H9 (cell line): ENCODE measurements at regions not wholly inside any gene's neighbourhood (a gene's known extent, or its start where the extent isn't known, plus 50 kb on each side); places are given as distances from the start of the nearest gene placed in this dataset.

Experiments used
- DNase-seq: peaks from one replicate; pipeline ENCODE4 v3.0.0-alpha.2; 2017
- H2AFZ ChIP-seq: one replicate; pipeline ENCODE4 v1.6.1; 2013; ENCODE audit warnings: mild to moderate bottlenecking, low read length, control low read depth, moderate library complexity
- H2AK5ac ChIP-seq: 2 replicates; pipeline ENCODE4 v1.6.1; 2013; ENCODE audit warnings: low read length, control low read depth, mixed read lengths; ENCODE audit not compliant: insufficient read length
- H2BK120ac ChIP-seq: one replicate; pipeline ENCODE4 v1.6.1; 2013; ENCODE audit warnings: low read depth, mild to moderate bottlenecking, low read length, control low read depth, inconsistent platforms; ENCODE audit not compliant: poor library complexity, severe bottlenecking
- H2BK12ac ChIP-seq: 2 replicates; pipeline ENCODE4 v1.6.1; 2013; ENCODE audit warnings: low read length, control low read depth, mixed read lengths, low read depth; ENCODE audit not compliant: insufficient read length
- H2BK15ac ChIP-seq: 2 replicates; pipeline ENCODE4 v1.6.1; 2013; ENCODE audit warnings: low read depth, low read length, control low read depth
- H2BK20ac ChIP-seq: one replicate; pipeline ENCODE4 v1.6.1; 2013; ENCODE audit warnings: low read depth, mild to moderate bottlenecking, low read length, control low read depth, inconsistent platforms; ENCODE audit not compliant: poor library complexity, severe bottlenecking
- H2BK5ac ChIP-seq: 2 replicates; pipeline ENCODE4 v1.6.1; 2013; ENCODE audit warnings: low read length, control low read depth, mixed read lengths; ENCODE audit not compliant: insufficient read length
- H3K14ac ChIP-seq: 2 replicates; pipeline ENCODE4 v1.6.1; 2013; ENCODE audit warnings: low read length, control low read depth; ENCODE audit not compliant: insufficient read depth
- H3K18ac ChIP-seq: 2 replicates; pipeline ENCODE4 v1.6.1; 2013; ENCODE audit warnings: low read depth, mild to moderate bottlenecking, mixed read lengths, low read length, control low read depth; ENCODE audit not compliant: insufficient read length
- H3K23ac ChIP-seq: 2 replicates; pipeline ENCODE4 v1.6.1; 2013; ENCODE audit warnings: low read length, control low read depth, mixed read lengths, low read depth; ENCODE audit not compliant: insufficient read length
- H3K23me2 ChIP-seq: 2 replicates; pipeline ENCODE4 v1.6.1; 2013; ENCODE audit warnings: low read depth, mild to moderate bottlenecking, mixed read lengths, low read length, control low read depth; ENCODE audit not compliant: insufficient read length, poor library complexity, severe bottlenecking
- H3K27ac ChIP-seq: 2 replicates; pipeline ENCODE4 v1.5.1; 2013; ENCODE audit warnings: low read length, control low read depth, mixed read lengths, low read depth; ENCODE audit not compliant: insufficient read length
- H3K27me3 ChIP-seq: 2 replicates; pipeline ENCODE4 v1.6.1; 2013; ENCODE audit warnings: low read length, control low read depth, inconsistent platforms; ENCODE audit not compliant: insufficient read depth
- H3K4ac ChIP-seq: 2 replicates; pipeline ENCODE4 v1.6.1; 2013; ENCODE audit warnings: low read depth, mild to moderate bottlenecking, control low read depth, inconsistent platforms, low read length, moderate library complexity
- H3K4me1 ChIP-seq: 2 replicates; pipeline ENCODE4 v1.6.1; 2013; ENCODE audit warnings: low read length, control low read depth, inconsistent platforms; ENCODE audit not compliant: insufficient read depth
- H3K4me2 ChIP-seq: 2 replicates; pipeline ENCODE4 v1.6.1; 2013; ENCODE audit warnings: low read length, control low read depth, mixed read lengths; ENCODE audit not compliant: insufficient read length, insufficient read depth
- H3K56ac ChIP-seq: 2 replicates; pipeline ENCODE4 v1.6.1; 2013; ENCODE audit warnings: low read depth, mild to moderate bottlenecking, mixed read lengths, low read length, control low read depth; ENCODE audit not compliant: insufficient read length
- H3K79me1 ChIP-seq: 2 replicates; pipeline ENCODE4 v1.6.1; 2013; ENCODE audit warnings: low read depth, mild to moderate bottlenecking, moderate library complexity, low read length, control low read depth, inconsistent platforms; ENCODE audit not compliant: insufficient read depth, poor library complexity, severe bottlenecking
- H3K79me2 ChIP-seq: 2 replicates; pipeline ENCODE4 v1.6.1; 2013; ENCODE audit warnings: low read length, control low read depth, inconsistent platforms; ENCODE audit not compliant: insufficient read depth
- H3K9ac ChIP-seq: 2 replicates; pipeline ENCODE4 v1.6.1; 2013; ENCODE audit warnings: low read length, control low read depth, mixed read lengths; ENCODE audit not compliant: insufficient read length; ENCODE audit errors: extremely low read depth
- H3K9me3 ChIP-seq: one replicate; pipeline ENCODE4 v1.6.1; 2013; ENCODE audit warnings: low read depth, low read length, inconsistent platforms; ENCODE audit not compliant: control insufficient read depth
- H3T11ph ChIP-seq: one replicate; pipeline ENCODE4 v1.6.1; 2013; ENCODE audit warnings: mild to moderate bottlenecking, low read length, control low read depth, inconsistent platforms
- H4K20me1 ChIP-seq: one replicate; pipeline ENCODE4 v1.6.1; 2013; ENCODE audit not compliant: control insufficient read depth, insufficient read length, insufficient read depth
- H4K5ac ChIP-seq: 2 replicates; pipeline ENCODE4 v1.6.1; 2013; ENCODE audit warnings: low read depth, mild to moderate bottlenecking, mixed read lengths, low read length, control low read depth; ENCODE audit not compliant: insufficient read length
- H4K8ac ChIP-seq: replicated peaks from 2 replicates; pipeline ENCODE4 v1.6.1; 2013; ENCODE audit warnings: low read length, control low read depth, mixed read lengths, low read depth; ENCODE audit not compliant: insufficient read length
- H4K91ac ChIP-seq: 2 replicates; pipeline ENCODE4 v1.6.1; 2013; ENCODE audit warnings: low read depth, mild to moderate bottlenecking, moderate library complexity, mixed read lengths, low read length, control low read depth; ENCODE audit not compliant: insufficient read length
- H3K27ac Mint-ChIP-seq, 3 experiments: 2 replicates in 2 of 3; 3 replicates in 1 of 3; pipeline ENCODE4 v1.8.0; 2020 to 2021; ENCODE audit warnings: mixed read lengths in 3 of 3, mild to moderate bottlenecking in 1 of 3, moderate library complexity in 1 of 3
- H3K27me3 Mint-ChIP-seq: 2 replicates; pipeline ENCODE4 v1.8.0; 2021; ENCODE audit warnings: low read depth, mild to moderate bottlenecking, moderate library complexity, mixed read lengths
- H3K36me3 Mint-ChIP-seq, 3 experiments: 2 replicates in 2 of 3; 3 replicates in 1 of 3; pipeline ENCODE4 v1.8.0; 2020 to 2021; ENCODE audit warnings: low read depth in 3 of 3, mixed read lengths in 3 of 3; ENCODE audit not compliant: insufficient read depth in 1 of 3
- H3K4me1 Mint-ChIP-seq, 2 experiments: 2 replicates each; pipeline ENCODE4 v1.8.0; 2020; ENCODE audit warnings: mixed read lengths in 2 of 2
- H3K4me3 Mint-ChIP-seq, 2 experiments: 2 replicates in 1 of 2; 3 replicates in 1 of 2; pipeline ENCODE4 v1.8.0; 2020 to 2021; ENCODE audit warnings: mild to moderate bottlenecking in 2 of 2, mixed read lengths in 2 of 2, moderate library complexity in 1 of 2
- H3K9me3 Mint-ChIP-seq, 2 experiments: 2 replicates in 1 of 2; 3 replicates in 1 of 2; pipeline ENCODE4 v1.8.0; 2020; ENCODE audit warnings: mild to moderate bottlenecking in 2 of 2, mixed read lengths in 2 of 2, moderate library complexity in 1 of 2
- CTCF ChIP-seq: fragments of 200-600 bp; sonication (generic); conservative IDR thresholded peaks from 3 replicates; pipeline ENCODE4 v1.8.0; 2021; ENCODE audit warnings: antibody characterized with exemption, mild to moderate bottlenecking
- WGBS: extraction: QIAGEN DNeasy Blood & Tissue Kit; methylation state at CpG from one replicate; pipeline ENCODE4 v1.1.7; 2013; ENCODE audit warnings: missing lambda C conversion rate, low lambda C conversion rate, mixed read lengths; ENCODE audit not compliant: insufficient read length; ENCODE audit errors: extremely low coverage; 5-methylcytosine and 5-hydroxymethylcytosine counted together

- no peak overlapping the region for H2AK5ac ChIP-seq
- H3K9me3 ChIP-seq = no peaks in the 10 kb centered on the region
- H2AFZ ChIP-seq = no peak overlapping the region
- H3K23me2 ChIP-seq = no peaks in the 10 kb centered on the region
- H4K5ac ChIP-seq = no peak overlapping the region
- no peaks in the 10 kb centered on the region for H3K27me3 ChIP-seq
- H2BK5ac ChIP-seq = no peak overlapping the region
- no peak overlapping the region for H3K9ac ChIP-seq
- no peak overlapping the region for H3K4ac ChIP-seq
- H3K56ac ChIP-seq = no peak overlapping the region
- H3T11ph ChIP-seq = no peak overlapping the region
- no peak overlapping the region for H2BK120ac ChIP-seq
- no peaks in the 10 kb centered on the region for H3K79me1 ChIP-seq
- no peak overlapping the region for H2BK15ac ChIP-seq
- H3K4me1 ChIP-seq = no peaks in the 10 kb centered on the region; the same call in 1 of the 2 replicates
- H3K27me3 Mint-ChIP-seq = no peaks in the 10 kb centered on the region
- H4K8ac ChIP-seq = no peak overlapping the region
- no peaks in the 10 kb centered on the region for H4K20me1 ChIP-seq
- no peak overlapping the region for H3K27ac ChIP-seq
- no peak overlapping the region for H3K23ac ChIP-seq
- no peak overlapping the region for H3K27ac Mint-ChIP-seq
- no peak overlapping the region for H2BK12ac ChIP-seq
- no peak for DNase-seq
- no peak overlapping the region for H2BK20ac ChIP-seq
- H3K14ac ChIP-seq = no peak overlapping the region
- H3K4me1 Mint-ChIP-seq = peaks cover 11 to 13% of the 10 kb centered on the region in 2 experiments
- H3K36me3 Mint-ChIP-seq = peaks cover 0 to 6% (median 0%) of the 10 kb centered on the region in 3 experiments; a peak in 4 of 7 replicates
- no peak overlapping the region for H3K18ac ChIP-seq
- TF ChIP-seq CTCF = no peak
- H3K4me2 ChIP-seq = no peak overlapping the region
- H3K79me2 ChIP-seq = no peaks in the 10 kb centered on the region
- no peak overlapping the region for H3K4me3 Mint-ChIP-seq
- no CpG with 5 or more reads among the region's 2 CpGs for WGBS
- H3K9me3 Mint-ChIP-seq = peaks cover 3 to 4% of the 10 kb centered on the region in 2 experiments; a peak in 3 of 5 replicates
- H4K91ac ChIP-seq = no peak overlapping the region
These were observed 992.0 kb downstream of the DCDC2C start for GRCh38 chr2:4695281-4695861.
